GM12891 (cell line): ENCODE measurements at regions not wholly inside any gene's neighbourhood (a gene's known extent, or its start where the extent isn't known, plus 50 kb on each side); places are given as distances from the start of the nearest gene placed in this dataset.

Experiments used
- POLR2AphosphoS5 ChIP-seq: IDR thresholded peaks from 2 replicates; pipeline ENCODE4 v1.6.1; 2011; ENCODE audit warnings: low read depth, low read length, control low read depth
- SPI1 ChIP-seq: IDR thresholded peaks from 2 replicates; pipeline ENCODE4 v1.6.1; 2011; ENCODE audit warnings: low read depth, low read length, control low read depth

GRCh38 chr7:153939177-153939576 lies 113.0 kb upstream of the DPP6 start:
- no peak for TF ChIP-seq POLR2AphosphoS5
- TF ChIP-seq SPI1, result no peak
